Chondrocyte (in vitro differentiated cells): ENCODE measurements at regions not wholly inside any gene's neighbourhood (a gene's known extent, or its start where the extent isn't known, plus 50 kb on each side); places are given as distances from the start of the nearest gene placed in this dataset.

Experiments
- DNase-seq: peaks from one replicate; pipeline ENCODE4 v3.0.0; 2021; ENCODE audit warnings: mixed read lengths, low spot score
- H3K27ac Mint-ChIP-seq: one replicate; pipeline ENCODE4 v1.8.0; 2021; ENCODE audit warnings: mild to moderate bottlenecking, moderate library complexity, mixed read lengths; ENCODE audit not compliant: unreplicated experiment
- H3K27me3 Mint-ChIP-seq: 2 replicates; pipeline ENCODE4 v1.8.0; 2021; ENCODE audit warnings: low read depth, mixed read lengths
- H3K36me3 Mint-ChIP-seq: 2 replicates; pipeline ENCODE4 v1.8.0; 2021; ENCODE audit warnings: low read depth, mixed read lengths
- H3K4me1 Mint-ChIP-seq: 2 replicates; pipeline ENCODE4 v1.8.0; 2021; ENCODE audit warnings: low read depth, mild to moderate bottlenecking, mixed read lengths
- H3K4me3 Mint-ChIP-seq: one replicate; pipeline ENCODE4 v1.8.0; 2021; ENCODE audit warnings: mild to moderate bottlenecking, moderate library complexity, mixed read lengths; ENCODE audit not compliant: unreplicated experiment
- H3K9me3 Mint-ChIP-seq: 2 replicates; pipeline ENCODE4 v1.8.0; 2021; ENCODE audit warnings: low read depth, mixed read lengths
- CTCF ChIP-seq: fragments of 200-600 bp; sonication (generic); IDR thresholded peaks from 2 replicates; pipeline ENCODE4 v1.5.0; 2021; ENCODE audit warnings: antibody characterized with exemption, mild to moderate bottlenecking, moderate library complexity

GRCh38 chr22:47376901-47377505 lies 614.6 kb downstream of the TBC1D22A start:
- no peaks in the 10 kb centered on the region for H3K4me1 Mint-ChIP-seq
- no peaks in the 10 kb centered on the region for H3K36me3 Mint-ChIP-seq
- peaks cover 7% of the 10 kb centered on the region for H3K9me3 Mint-ChIP-seq
- no peaks in the 10 kb centered on the region for H3K27me3 Mint-ChIP-seq
- H3K4me3 Mint-ChIP-seq: no peak overlapping the region
- H3K27ac Mint-ChIP-seq: no peak overlapping the region
- DNase-seq: peak; percentile 72
- TF ChIP-seq CTCF: no peak

GRCh38 chr22:47376322-47376700 lies 613.9 kb downstream of the TBC1D22A start:
- peak; percentile 35 for DNase-seq
- no peaks in the 10 kb centered on the region for H3K4me1 Mint-ChIP-seq
- no peak for TF ChIP-seq CTCF
- peaks cover 7% of the 10 kb centered on the region for H3K9me3 Mint-ChIP-seq
- H3K27ac Mint-ChIP-seq: no peak overlapping the region
- H3K36me3 Mint-ChIP-seq: no peaks in the 10 kb centered on the region
- no peaks in the 10 kb centered on the region for H3K27me3 Mint-ChIP-seq
- no peak overlapping the region for H3K4me3 Mint-ChIP-seq

- Mint-ChIP-seq H3K27me3 (no peaks in the 10 kb centered on the region), H3K4me3 (no peak overlapping the region), H3K27ac (no peak overlapping the region), H3K4me1 (no peaks in the 10 kb centered on the region), H3K36me3 (no peaks in the 10 kb centered on the region), H3K9me3 (peaks cover 7% of the 10 kb centered on the region)
- DNase-seq: peak; percentile 79
- no peak for TF ChIP-seq CTCF
Measured at GRCh38 chr22:47375621-47376321, 613.3 kb downstream of the TBC1D22A start.

- H3K9me3 Mint-ChIP-seq: peaks cover 11% of the 10 kb centered on the region
- DNase-seq: peak; percentile 71
- no peaks in the 10 kb centered on the region for H3K27me3 Mint-ChIP-seq
- H3K36me3 Mint-ChIP-seq: no peaks in the 10 kb centered on the region
- no peak overlapping the region for H3K27ac Mint-ChIP-seq
- no peaks in the 10 kb centered on the region for H3K4me1 Mint-ChIP-seq
- no peak for TF ChIP-seq CTCF
- no peak overlapping the region for H3K4me3 Mint-ChIP-seq
Measured at GRCh38 chr22:47374901-47375575, 612.6 kb downstream of the TBC1D22A start.

- no peak for TF ChIP-seq CTCF
- Mint-ChIP-seq H3K4me1 (no peaks in the 10 kb centered on the region), H3K9me3 (peaks cover 12% of the 10 kb centered on the region), H3K27ac (no peak overlapping the region), H3K4me3 (no peak overlapping the region), H3K27me3 (no peaks in the 10 kb centered on the region), H3K36me3 (no peaks in the 10 kb centered on the region)
- DNase-seq: peak; percentile 72
Measured at GRCh38 chr22:47374273-47374771, 611.9 kb downstream of the TBC1D22A start.
